GM19351 (cell line): ENCODE measurements at regions not wholly inside any gene's neighbourhood (a gene's known extent, or its start where the extent isn't known, plus 50 kb on each side); places are given as distances from the start of the nearest gene placed in this dataset.
"Not testable (repeated sequence)": the region's sequence is repeated elsewhere in the genome, so short reads cannot be mapped to it uniquely, and the experiment has no call there.

Experiments
- ATAC-seq: cut with Tn5 transposase; IDR thresholded peaks from one replicate; pipeline ENCODE4 v1.9.1; 2021; ENCODE audit warnings: mild to moderate bottlenecking, moderate library complexity; ENCODE audit not compliant: unreplicated experiment

- no peak for ATAC-seq
These were observed 1244.1 kb downstream of the ROBO2 start for GRCh38 chr3:78283994-78284393.

DNA sequence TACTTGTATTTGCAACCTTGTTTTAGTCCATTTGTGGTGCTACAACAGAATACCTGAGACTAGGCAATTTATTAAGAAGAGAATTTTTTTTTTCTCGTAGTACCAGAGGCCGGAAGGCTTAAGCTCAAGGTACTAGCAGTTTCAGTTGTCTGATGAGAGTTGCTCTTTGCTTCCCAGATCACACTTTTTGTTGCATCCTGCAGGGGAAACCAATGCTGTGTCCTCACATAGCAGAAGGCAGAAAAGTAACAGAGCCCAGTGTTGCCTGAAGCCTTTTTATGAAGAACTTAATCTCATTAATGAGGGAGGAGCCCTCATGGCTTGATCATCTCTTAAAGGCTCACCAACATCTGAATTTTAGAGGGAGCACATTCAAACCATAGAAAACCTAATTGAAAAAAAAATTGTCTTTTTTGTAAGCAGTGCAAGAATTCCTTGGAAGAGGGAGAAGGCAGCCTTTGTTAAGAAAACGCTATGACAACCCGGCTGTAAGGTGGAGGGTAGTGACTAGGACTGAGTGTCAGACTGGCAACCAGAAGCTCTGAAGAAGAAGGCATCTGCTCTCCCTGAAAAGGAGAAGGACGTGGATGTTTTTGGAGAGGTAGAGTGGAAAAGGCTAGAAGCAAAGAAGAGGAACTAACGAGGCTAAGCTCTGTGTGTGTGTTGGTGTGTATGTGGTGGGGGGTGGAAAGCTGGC, 1245.3 kb downstream of the ROBO2 start:
- no peak for ATAC-seq

DNA sequence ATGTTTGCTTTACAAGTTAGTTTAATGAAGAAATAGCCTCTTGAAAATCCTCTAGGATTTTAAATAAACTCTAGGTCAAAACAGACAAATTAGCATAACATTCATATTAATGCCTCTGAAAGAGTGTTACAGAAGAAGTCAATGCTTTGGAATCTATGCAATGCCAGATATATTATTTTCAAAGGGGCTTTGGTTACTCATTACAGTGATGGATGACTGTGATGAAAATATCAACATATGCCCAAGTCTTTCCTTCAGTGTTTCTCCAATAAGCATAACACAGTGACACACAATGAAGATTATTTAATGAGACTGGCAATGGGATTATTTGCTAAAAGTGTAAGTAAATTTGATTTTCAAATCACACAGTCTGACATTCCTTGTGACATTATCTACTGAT, 1247.2 kb downstream of the ROBO2 start:
- ATAC-seq = no peak

- ATAC-seq = no peak
These were observed 1253.4 kb downstream of the ROBO2 start for GRCh38 chr3:78293284-78293683.

GRCh38 chr3:78304115-78304514, 1264.2 kb downstream of the ROBO2 start:
- ATAC-seq = no peak

DNA sequence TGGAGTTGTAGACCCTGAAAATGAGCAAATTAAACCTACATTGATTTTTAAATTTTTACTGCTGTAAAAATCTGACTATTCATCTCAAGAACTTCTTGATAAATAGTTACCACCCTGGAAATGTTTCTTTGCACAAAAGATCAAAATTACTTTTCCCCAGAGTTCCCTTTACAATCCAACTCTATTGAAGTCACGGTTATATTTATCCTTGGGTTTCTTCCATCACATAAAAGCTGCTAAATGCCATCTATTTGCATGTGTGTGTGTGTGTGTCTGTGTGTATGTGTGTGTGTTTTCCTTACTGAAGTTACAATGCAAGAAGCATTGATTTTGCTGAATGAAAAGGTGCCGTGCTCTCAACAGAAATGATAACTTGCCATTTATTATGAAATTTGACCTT, 1273.0 kb downstream of the ROBO2 start:
- no peak for ATAC-seq

DNA sequence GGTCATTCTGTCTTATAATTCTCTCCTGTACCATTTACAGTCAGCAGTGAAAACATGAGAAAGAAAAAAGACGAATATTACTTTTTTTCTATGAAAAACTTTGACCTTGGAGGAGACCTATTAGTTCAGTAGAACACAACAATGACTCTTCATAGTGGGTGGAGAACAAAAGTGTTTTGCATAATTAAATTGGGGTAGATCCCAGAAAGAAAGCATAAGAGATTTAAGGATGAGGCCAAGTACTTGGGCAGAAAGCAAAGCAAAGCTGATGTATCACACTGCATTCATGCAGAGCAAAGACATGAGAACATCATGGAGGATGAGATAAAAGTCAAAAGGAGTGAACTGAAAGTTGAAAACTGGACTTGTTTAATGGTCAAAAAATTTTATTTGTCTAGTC, 1273.4 kb downstream of the ROBO2 start:
- ATAC-seq = no peak

DNA sequence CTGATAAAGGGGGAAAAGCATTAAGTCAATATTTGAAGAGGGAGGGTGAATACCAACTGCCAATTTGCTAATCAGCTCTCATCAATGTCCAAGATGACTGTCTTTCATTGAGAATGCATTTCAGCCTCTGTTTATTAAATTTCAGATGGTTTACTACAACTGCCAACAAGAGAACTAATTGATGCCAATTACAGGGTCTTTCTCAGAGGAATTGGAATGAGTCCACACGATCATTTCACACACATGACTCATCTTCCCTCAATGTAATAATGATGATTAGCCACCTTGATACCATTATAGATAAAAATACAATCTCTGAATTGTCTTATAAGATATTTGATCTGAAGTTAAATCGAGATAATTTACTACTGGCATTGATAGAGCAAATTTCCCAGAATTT, 1274.4 kb downstream of the ROBO2 start:
- no peak for ATAC-seq

DNA sequence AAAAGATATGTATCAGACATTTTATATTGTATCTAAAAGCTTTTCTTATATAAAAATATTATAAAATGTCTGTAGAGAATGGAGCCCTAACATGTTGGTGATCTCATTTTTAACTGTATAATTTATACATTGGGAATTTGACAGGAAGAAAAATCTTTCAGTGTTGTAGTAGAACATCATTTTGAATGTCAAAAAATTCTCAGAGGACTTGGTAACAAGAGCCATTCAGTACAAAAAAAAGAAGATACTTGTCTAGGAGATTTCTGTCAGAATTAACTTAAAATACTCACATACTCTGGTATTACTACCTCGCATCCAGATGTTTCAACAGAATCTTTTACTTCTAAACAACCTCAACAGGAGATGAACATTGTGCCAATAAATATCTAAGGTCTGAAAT, 1277.9 kb downstream of the ROBO2 start:
- ATAC-seq = no peak

DNA sequence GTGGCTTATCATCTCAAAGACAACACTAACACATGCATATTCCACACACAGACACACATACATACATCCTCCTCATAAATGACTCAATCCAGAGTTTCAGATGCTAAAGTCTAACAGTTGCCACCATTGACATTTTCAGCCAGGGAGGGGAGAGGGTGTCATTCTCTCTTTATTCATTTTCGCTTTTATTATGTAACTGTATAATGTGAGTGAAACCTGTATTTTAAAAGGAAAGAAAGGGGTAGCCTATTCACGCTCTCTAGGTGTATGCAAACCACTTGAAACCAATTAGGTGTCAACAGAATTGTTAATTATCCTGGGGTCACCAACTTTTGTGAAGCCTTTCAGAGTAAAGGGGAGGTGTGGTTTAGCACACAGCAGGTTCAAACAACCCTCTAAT, 1282.9 kb downstream of the ROBO2 start:
- no peak for ATAC-seq

GRCh38 chr3:78337801-78338211, 1297.9 kb downstream of the ROBO2 start:
- no peak for ATAC-seq

GRCh38 chr3:78338405-78338804, 1298.5 kb downstream of the ROBO2 start:
- peak; percentile 86 for ATAC-seq

GRCh38 chr3:78343221-78343620, 1303.3 kb downstream of the ROBO2 start:
- ATAC-seq = no peak

DNA sequence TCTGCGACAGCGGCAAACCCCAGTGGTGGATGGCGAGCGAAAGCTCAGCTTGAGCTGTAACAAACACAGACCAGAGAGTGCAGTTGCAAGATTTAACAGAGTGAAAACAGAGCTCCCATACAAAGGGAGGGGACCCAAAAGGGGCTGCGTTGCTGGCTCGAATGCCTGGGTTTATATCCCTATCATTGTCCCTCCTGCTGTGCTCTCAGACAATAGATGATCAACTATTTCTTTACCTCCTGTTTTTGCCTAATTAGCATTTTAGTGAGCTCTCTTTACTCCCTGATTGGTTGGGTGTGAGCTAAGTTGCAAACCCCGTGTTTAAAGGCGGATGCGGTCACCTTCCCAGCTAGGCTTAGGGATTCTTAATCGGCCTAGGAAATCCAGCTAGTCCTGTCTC, 1304.4 kb downstream of the ROBO2 start:
- not testable (repeated sequence) for ATAC-seq

DNA sequence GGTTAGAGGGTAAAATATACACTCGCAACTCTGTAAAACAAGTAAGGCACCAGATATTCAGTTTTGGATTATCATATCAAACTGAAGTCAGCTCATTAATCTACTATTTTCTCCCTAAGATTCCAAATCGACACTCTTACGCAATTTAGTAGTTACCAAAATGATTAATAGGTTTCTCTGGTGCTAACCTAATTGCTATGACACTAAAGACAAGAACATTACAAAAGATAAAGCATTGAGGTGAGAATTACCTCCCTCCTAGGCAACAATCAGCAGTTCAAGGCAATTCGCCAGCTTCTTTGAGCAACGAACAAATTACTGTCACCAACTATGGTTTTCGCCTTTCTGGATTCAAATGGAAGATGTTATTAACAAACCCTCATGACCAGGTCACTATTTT, 1305.0 kb downstream of the ROBO2 start:
- no peak for ATAC-seq

GRCh38 chr3:78347176-78347575, 1307.3 kb downstream of the ROBO2 start:
- ATAC-seq = no peak

GRCh38 chr3:78348664-78349063, 1308.8 kb downstream of the ROBO2 start:
- no peak for ATAC-seq

DNA sequence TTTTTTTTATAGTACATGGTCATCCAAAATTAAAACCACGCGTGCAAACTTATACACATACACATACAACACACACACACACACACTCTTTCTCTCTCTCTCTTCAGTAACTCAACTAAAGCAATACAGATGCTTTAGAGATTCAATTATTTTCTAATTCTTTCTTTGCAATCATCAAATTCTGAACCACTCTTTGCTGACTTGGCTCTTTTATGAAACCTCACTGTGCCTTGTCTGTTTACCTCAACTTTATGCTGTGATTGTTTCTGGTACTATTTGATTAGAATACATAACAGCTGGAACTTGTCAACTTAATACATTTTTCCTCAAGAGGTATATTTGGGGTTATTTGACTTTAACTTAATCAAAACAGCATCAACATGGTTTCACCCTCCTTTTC, 1309.7 kb downstream of the ROBO2 start:
- ATAC-seq = no peak

- ATAC-seq = no peak
These were observed 1311.4 kb downstream of the ROBO2 start for GRCh38 chr3:78351334-78351733.

DNA sequence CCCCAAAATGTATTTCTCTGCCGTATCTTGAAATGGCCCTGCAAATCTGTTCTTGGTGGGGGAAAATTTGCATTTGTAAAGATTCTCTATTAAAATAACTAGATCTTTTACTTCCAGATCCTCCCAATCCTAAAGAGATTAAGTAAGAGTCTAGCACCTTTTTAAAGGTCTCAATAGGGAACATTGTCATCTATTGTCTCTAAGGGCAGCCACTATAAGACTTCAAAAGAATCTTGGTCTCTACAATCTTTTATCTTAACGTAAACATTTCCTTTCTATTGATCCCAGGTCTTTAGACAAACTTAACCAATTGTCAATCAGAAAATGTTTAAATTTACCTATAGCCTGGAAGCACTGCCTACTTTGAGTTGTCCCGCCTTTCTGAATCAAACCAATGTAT, 1313.3 kb downstream of the ROBO2 start:
- ATAC-seq = no peak

- no peak for ATAC-seq
These were observed 1321.0 kb downstream of the ROBO2 start for GRCh38 chr3:78360849-78361248.

- ATAC-seq = no peak
These were observed 1328.9 kb downstream of the ROBO2 start for GRCh38 chr3:78368636-78369345.

DNA sequence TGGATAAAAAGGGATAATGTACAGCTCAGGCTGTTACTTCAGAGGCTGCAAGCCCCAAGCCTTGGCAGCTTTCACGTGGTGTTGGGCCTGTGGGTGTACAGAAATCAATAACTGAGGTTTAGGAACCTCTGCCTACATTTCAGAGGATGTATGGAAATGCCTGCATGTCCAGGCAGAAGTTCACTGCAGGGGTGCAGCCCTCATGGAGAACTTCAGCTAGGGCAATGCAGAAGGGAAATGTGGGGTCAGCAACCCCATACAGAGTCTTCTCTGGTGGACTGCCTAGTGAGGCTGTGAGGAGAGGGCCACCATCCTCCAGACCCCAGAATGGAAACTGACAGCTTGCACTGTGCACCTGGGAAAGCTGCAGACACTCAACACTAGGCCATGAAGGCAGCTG, 1350.3 kb downstream of the ROBO2 start:
- ATAC-seq = no peak
